NCI-H2196 treated with DMSO at 0.1 percent for 48 hours (cell line): ENCODE measurements at regions not wholly inside any gene's neighbourhood (a gene's known extent, or its start where the extent isn't known, plus 50 kb on each side); places are given as distances from the start of the nearest gene placed in this dataset.
A peak's percentile ranks its signal among the peaks of the same experiment; 100 is the strongest.

Experiments used
- DNase-seq: peaks from one replicate; lab custom pipeline; 2025; ENCODE audit not compliant: unreplicated experiment; lab: John Stamatoyannopoulos, UW

DNA sequence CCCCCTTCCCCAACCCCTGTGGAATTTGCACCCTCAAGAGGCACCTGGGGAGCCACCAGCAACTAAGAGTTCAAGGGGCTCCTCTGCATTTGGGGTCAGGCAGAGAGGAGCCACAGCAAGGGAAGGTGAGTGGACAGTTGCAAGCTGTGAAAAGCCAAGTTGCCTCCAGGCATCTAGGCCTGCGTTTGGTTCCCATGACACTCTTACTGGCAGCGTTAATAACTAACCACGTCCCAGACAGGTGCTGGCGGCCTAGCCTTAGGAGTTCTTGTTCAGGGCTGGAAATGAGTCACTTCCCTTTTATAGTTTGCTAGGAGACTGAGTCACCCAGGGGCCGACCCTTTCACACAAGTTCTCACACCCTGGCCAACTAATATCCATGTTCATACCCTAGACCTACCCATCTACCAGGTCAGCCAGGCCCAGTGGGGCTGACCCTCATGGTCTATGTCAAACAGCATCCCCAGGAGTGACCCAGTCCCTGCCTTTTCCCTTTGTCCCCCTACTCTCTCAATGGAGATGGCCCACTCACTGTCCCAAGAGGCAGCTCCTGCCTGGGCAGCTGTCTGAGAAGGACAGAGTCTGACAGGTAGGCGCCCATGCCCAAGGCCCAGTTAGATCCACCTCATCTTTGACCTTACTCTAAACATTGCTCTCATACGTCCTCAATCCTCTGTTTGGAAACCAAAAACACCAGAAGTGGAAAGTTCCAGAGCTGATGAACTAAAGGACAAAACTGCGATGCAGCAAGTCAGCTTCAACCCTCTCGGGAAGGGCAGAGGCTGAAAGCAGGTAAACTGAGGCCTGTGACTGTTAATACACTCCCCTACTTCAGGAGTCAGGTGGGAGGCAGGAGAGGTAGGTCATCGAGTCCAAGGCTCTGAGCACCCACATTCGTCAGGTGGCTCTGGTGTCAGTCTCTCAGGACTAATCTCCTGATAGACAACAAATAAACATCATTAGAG lies 300.6 kb downstream of the SOX9 start:
- DNase-seq, result peak; percentile 55

DNA sequence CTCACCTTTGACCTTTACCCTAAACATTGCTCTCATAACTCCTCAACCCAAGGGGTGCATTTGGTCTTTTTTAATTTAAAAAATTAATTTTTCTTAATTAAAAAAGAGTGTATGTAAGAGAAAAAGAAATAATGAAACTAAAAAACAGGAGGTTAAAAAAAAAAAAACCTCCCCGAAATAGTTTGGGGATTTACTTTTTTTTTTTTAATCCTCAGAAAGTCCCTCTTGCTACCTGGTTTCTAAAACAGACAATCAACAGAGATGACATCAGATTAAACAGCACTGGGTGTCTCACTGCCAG lies 301.3 kb downstream of the SOX9 start:
- no peak for DNase-seq

DNA sequence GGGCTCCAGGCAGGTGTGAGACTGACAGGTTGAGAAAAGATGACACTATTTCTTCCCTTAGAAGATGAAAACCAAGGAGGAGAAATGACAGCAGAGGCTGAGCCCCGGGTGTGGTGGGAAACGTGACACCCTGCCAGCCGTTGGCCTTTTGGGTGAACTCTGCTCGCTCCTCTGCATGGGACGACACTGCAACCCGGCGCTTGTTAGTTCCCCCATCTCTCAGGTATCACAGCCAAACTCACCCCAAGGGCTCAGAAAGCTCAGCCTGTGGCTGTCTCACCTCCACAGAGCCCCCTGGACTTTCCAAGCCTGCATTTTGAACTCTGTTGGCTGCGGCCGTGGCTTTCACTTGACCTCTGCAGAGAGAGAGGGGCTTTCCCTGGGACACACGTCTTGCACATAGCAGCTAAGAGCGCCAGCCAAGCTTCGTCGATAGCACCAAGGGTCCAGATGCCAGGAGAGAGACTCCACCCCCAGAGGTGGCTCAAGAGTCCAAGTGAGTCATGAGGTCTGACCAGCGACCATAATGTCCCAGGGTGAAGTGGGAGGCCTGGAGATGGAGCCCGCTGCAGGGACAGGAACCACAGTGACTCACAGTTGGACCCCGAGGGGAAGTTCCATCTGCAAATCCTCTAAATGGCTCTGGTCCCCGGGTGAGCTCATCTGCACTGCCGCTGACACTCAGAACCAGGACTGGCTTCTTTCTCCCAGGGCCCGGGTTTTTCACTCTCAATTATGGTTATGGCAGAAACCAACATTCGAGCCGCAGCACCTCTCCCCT lies 301.9 kb downstream of the SOX9 start:
- no peak for DNase-seq

DNA sequence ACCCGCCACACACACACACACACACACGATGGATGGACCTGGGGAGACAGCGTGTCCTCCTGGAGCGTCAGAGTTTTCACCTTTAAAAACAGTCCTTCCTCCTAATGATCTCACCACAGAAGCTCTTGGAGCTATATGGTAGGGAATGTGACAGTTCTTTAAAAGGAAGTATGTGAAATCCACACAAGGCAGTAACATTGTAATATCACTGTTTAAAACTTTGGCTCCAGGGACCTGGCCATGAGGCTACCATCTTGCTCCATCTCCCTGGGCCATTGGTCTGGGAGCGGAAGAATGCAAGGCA lies 302.4 kb downstream of the SOX9 start:
- no peak for DNase-seq

DNA sequence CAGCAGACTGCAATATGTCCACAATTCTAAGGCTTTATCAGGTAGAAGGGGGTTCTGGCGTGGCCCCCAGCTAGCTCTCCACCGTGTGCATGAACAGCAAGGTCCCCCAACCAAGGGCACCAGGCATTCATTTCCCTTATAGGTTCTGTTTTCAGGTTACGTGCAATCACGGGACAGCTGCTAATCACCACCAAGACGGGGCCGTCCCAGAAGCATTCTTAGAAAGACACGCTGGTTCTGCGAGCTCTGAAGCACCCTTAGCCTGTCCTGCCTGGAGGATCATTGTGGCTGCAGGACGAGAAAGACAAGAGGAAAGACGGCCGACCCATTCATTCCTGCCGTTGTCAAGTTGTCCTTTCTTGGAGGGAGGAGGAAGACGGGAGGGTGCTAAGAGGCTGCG lies 302.9 kb downstream of the SOX9 start:
- no peak for DNase-seq

DNA sequence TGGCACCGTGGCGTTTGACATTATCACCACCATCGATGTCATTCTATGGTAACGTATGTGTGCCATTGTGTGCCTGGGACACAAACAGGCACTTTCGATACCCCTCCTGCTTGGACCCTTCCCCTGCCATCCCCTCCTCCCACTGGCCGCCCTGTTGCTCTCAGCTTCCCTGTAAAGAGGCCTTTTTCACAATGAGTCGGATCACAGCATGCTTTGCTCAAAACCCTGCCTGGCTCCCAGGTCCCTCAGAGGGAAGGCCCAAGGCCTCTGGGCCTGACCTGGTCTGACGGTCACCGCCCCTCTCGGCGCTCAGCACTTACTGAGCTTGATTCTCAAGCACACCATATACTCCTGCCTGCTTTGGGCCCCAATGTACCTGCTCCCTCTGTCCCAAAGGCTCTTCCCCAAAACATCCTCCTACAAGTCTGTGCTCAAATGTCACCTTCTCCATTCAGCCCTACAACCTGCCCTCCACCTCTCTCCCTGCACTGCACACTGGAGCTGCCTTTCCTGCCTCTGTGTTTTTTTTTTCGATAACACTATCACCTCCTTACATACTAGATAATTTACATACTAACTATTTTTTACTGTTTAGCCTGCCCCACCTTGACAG lies 303.8 kb downstream of the SOX9 start:
- DNase-seq, result no peak

DNA sequence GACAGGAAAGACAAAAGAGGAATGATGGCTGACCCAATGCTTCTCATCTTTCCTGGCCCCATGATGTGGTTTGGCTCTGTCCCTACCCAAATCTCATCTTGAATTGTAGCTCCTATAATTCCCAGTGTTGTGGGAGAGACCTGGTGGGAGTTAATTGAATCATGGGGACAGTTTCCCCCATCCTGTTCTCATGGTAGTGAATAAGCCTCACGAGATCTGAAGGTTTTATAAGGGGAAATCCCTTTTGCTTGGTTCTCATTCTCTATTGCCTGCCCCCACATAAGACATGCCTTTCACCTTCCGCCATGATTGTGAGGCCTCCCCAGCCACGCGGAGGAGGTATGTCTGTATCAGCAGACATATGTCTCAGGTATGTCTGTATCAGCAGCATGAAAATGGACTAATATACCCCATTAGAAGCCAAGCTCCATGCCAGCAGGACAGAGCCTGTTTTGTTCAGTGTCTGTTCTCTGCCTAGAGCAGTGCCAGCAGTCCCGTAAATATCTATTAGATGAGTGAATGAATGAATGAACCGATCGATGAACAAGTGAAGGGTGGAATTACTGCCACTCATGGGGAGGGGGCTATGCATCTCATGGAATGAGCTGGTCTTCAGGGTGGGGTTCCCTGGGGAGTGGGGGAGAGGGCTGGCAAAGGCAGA lies 304.4 kb downstream of the SOX9 start:
- no peak for DNase-seq

DNA sequence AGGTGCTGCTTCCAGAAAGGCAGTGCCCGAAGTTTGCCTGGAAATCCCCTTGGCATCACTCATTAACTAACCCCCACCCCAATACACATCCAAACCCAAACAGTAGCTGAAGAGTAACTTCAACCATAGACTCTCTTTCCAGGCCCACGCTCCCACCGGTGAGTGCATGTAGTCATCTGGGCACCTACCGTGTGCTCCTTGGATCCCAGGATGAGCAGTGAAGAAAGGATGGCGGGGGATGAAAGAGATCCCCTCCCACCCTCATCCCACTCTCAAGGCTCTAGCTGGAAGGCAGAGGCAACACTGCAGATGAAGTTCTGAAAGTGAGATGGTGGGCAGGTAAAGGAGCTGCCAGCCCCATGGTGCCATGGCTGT lies 305.0 kb downstream of the SOX9 start:
- DNase-seq, result no peak

DNA sequence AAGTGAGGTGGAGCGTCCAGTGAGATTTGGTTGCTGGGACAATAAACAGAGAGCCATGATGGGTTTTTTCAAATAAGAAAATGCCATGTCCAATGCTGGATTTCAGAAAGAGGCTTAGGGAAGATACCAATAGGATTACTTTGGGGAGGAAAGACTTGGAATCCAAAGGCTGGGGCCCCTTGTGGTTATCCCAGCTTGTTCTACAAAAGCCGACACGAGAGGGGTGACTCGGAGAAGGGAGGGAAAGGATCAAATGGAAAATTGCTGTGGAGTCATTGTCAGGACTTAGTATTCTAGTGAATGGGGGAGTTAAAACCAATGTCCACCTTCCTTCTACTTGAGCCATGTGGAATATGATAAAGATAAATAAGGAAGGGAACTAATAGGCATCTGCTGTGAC lies 305.5 kb downstream of the SOX9 start:
- DNase-seq, result no peak

DNA sequence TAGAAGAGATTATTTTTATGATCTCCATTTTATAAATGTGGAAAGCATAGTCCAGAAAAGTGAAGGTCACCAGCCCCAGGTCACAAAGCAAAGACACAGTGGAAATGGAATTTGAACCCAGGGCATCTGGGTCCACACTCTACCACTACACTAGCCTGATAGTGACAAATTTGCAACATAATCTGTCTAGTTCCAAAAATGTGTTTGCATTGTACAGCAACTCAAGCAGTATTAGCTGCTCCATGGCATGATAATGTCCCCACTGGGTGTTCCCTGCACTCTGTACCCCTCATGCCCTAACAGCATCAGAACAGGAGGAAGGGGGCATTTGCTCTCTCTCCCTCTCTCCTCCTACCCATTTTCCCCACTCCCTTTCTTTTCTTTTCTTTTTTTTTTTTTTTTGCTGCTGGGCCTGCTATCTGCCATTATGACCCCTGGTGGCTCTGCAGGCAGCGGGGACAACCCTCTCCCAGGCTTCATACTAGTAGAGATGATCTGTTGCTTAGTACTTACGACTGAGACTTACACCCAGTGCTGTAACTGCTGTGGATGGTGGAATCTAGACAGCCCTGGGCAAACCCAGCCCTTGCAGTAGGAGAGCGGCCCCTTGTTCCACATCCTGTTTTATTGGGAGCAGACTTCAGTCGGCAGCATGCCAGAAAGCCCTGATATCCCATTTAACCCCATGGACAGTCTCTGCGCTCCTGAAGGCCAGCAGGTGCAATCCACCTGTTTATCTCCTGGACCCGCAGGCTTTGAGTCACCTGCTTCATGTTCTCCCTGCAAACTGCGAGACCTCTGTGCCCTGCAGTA lies 306.3 kb downstream of the SOX9 start:
- peak; percentile 78 for DNase-seq

DNA sequence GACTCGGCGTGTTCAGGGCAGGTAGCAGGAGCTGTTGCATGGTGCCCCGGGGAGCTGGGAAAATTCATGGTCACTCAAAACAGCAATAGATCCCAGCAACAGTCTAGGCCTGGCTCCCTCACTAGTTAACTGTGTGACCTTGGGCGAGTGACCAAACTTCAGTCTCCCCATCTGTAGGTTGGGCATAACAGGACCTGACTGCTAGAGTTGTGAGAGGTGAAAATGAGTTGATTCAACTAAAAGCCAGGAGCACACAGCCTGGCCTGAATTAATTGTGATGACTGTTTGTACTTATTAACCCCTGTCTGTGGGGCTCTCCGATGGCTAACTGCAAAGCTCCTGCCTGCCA lies 306.9 kb downstream of the SOX9 start:
- no peak for DNase-seq

DNA sequence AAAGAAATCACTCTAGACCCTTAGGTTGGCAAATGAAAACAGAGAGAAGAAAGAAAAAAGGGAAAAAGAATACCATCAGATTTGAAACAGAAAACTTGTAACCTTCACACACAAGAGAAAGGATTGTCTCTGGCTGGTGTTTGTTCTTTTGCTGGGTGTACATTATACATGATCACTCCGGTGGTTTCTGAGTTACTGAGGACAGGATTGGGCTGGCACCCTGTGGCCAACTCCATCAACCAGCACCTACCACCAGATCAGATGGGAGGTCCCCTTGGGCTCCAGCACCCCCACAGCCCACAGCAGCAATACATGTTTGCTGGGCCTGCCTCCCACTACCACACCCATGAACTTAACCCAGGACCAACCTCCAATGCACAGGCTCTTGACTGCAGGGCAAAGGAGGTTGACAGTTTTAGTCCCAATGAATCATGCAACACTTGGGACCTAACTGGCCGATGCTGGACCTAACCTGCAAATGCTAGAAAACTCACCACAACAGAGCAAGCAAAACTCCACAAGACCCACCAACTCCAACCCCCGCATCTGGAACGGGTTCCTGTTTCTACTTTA lies 308.3 kb downstream of the SOX9 start:
- no peak for DNase-seq

DNA sequence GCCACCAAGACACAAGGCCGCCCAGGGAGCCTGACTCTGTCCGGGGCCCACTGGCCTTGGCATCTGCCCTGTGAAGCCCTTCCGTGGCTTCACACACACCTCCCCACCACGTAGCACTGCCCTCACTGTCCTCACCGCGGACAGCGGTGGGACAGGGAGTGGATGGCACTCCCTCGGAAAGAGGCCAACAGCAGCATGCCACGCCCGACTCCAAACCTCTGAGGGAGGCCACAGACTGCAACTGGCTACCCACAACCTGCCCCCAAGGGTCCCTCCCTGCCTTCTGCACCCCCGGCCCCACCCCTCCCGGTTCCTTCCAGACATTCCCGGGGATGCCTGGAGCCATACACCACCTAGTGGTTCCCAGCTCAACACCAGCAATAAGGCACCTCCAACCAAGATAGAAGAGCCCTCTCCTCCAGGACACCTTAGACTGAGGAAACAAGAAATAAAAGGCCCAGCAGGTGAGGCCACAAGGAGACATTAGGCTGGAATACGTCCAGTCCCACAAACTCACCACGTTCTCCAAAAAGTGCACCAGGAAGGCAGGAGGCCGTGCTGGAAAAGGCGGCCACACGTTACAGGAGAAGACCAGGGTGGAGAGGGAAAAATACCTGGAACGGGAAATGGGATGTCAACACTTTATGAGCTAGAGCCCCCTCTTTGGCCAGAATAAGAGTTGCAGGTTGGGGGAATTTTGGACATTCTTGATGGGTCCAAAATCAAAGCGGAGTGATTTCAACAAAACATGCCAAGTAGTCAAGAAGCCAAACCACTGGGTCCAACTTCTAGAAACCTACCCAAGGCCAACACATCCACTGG lies 310.0 kb downstream of the SOX9 start:
- DNase-seq, result no peak

DNA sequence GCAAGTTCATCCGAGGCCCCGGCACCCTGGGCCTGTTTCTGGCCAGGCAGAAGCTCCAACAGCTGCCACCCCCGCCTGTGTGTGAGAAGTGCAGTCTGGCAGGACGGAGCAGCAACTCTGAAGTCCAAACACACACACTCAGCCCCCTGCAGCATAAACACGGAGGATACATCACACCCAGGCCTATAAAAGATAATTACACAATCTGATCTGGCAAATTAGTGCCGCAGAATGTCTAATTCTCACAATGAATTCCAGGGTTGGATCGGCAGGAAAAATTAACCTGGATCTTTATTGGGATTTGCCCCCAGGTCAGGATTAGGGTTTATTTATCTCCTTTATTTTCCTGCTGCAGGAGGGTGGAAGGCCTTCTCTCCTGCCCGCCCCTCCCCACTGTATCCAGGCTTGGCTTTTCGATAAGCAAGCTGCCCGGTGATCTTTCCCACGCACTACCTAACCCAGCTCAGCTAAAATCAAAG lies 311.4 kb downstream of the SOX9 start:
- peak; percentile 24 for DNase-seq

DNA sequence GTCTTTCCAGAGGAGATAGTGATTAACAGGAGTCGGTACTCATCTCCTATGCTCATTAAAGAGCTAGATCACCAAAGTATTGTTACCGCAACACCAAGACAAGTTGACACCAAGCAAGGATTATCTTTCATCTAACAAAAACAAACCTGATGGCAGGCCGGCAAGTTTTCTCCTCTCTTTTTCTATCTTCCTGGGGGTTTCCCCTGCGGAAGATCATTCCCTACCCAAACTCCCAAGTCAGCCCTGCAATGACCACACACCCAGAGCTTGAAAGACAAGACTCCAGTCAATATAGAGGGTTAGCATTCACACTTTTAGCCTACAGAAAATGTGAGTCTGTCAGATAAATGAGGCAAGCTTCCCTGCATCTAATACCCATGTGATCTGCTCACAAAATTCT lies 312.1 kb downstream of the SOX9 start:
- no peak for DNase-seq

DNA sequence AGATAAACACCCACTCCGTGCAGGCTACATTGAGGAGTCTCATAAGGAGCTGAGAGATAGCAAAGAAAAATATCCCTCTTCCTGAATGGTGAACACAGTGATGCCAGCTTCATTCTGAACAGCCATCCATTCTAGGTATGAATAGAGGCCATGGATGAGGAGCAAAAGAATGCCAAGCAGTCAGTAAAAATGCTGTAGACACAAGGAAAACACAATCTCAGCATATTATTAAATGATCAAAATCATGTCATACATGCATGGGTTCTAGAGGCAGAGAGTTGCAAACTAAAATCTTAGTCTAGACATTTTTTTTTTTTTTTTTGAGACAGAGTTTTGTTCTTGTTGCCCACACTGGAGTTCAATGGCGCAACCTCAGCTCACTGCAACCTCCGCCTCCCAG lies 313.0 kb downstream of the SOX9 start:
- no peak for DNase-seq

DNA sequence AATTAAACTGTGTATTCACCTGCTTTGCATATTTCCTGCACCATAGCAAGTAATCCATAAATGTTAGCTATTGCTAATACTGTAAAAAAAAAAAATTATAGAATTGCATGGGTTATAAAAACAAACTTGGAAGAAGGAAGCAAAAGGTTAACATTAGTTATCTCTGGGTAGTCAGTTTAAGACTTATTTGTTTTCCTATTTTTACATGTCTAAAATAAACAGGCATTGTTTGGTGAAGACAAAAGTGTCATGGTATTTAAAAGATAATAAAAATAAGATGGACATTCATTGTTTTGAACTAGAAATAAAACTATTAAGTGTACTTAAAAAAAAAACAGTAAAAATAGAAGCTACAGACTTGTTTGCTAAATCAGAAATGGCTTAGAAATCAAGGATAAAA lies 313.8 kb downstream of the SOX9 start:
- DNase-seq, result no peak

DNA sequence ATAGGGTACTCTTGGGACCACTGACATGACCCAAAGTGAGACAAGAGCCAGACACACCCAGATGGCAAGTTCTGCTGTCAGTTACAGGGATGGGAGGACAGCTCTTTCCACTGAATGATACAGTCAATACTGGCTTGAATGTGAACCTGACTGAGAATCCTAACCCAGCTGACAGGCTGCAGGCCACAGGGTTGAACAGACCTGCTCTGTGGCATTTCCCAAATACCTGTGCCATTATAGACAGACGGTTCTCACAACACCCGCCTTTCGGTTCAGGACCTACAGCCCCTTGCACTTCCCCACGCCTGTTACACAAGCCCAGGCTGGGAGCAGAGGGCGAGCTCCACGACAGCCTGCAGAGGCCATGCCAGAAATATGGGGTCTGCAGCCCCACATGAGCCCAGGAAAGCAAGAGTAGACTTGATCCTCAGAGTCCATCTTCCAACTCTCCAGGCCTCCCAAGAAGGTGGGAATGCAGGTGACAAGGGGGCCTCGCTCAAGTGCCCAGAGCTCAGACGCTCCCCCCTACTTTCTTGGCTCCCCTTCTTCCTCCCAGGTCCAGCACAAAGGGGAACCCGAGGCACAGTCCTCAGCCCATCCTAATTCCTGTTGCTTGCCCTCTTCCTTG lies 314.3 kb downstream of the SOX9 start:
- no peak for DNase-seq

DNA sequence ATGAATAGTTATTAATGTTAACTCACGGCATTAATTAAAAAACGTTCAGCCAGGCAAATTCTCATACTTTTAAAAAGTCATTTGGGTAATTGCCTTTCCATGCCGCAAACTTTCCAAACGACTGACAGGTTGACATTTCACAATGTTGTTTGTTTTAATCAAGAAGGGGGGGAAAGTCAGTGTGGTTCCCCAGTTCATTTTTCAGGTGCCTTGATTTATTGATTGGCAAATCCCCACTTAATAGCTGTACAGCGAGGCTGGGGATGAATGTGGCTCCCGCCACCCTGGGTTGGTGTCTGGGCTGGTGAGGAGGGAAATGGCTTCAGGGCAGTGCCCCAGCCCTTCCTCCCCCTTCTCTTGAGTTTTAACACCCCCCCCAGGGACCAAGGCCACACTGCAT lies 318.0 kb downstream of the SOX9 start:
- DNase-seq, result no peak
